ENCODE measurements at regions not wholly inside any gene's neighbourhood (a gene's known extent, or its start where the extent isn't known, plus 50 kb on each side); places are given as distances from the start of the nearest gene placed in this dataset.
A peak's percentile ranks its signal among the peaks of the same experiment; 100 is the strongest.

DNA sequence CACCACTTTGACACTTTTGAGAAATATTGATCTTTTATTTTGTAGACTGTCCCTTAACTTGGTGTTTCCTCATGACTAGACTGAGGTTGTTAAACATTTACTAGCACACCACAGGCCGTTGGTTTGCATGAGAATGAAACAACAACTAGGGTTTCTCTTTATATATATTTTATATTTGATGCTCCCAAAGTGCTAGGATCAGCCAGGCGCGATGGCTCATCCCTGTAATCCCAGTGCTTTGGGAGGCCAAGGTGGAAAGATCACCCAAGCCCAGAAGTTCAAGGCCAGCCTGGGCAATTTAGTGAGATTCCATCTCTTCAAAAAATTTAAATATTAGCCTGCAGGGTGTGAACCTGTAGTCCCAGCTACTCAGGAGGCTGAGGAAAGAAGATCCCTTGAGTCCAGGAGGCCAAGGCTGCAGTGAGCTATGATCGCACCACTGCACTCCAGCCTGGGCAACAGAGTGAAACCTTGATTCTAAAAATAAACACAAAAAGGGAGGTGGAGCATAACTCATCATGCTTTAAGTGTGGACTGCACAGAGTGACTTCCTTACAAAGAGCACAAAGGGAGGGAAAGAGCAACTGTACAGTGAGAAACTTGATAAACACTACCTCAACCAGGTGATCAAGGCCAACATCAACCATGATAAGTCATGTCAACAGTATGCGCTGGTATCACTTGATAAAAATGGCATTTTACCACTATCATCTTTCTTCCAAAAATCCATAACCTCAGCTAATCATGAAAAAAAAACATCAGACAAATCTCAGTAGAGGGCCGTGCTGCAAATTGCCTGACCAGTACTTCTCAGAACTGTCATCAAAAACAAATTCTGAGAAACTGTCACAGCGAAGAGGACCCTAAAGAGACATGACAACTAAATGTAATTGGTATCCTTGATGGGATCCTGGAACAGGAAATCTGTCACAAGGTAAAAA is 72.8 kb upstream of the ATF7IP2 start:
- no peak for TF ChIP-seq CTCF (IDR thresholded peaks at IDR 0.05; ENCODE audit: low read depth, low read length, missing control alignments)

GRCh38 chr16:10314317-10314716 is 71.5 kb upstream of the ATF7IP2 start:
- TF ChIP-seq CTCF (IDR thresholded peaks at IDR 0.05; ENCODE audit: low read depth, low read length, missing control alignments), result no peak
- H3K4me3 ChIP-seq (ENCODE audit: low read depth, low read length), result no peak overlapping the region
- no peak for DNase-seq (ENCODE audit: low read depth)

More for the DNA sequence above, 72.8 kb upstream of the ATF7IP2 start:
- H3K4me3 ChIP-seq (ENCODE audit: low read depth, low read length), result no peak overlapping the region
- peak; percentile 61 for DNase-seq (ENCODE audit: low read depth)

GRCh38 chr16:10314811-10315210 is 71.0 kb upstream of the ATF7IP2 start:
- peak; percentile 26 for TF ChIP-seq CTCF (IDR thresholded peaks at IDR 0.05; ENCODE audit: low read depth, low read length, missing control alignments)
- no peak for DNase-seq (ENCODE audit: low read depth)
- no peak overlapping the region for H3K4me3 ChIP-seq (ENCODE audit: low read depth, low read length)

DNA sequence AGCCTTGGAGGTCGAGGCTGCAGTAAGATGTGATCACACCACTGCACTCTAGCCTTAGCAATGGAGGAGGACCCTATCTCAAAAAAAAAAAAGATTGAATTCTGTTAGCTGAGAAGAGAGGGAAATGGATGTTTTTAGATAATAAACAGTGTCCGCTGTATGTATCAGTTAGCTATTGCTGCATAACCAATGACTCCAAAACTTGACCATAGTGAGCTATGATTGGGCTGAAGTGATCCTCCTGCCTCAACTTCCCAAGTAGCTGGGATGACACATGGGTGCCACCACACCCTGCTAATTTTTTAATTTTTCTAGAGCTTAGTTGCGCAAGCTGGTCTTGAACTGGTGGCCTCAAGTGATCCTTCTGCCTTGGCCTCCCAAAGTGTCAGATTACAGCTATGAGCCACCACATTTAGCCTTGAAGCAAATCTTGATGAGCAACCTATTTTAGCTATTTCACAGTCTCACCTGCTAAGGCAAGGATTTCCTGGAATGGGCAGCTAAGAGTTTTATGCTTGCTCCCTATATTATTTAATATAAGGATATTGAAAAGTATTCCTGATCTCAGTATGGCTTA is 68.3 kb upstream of the ATF7IP2 start:
- H3K4me3 ChIP-seq (ENCODE audit: low read depth, low read length), result no peak overlapping the region
- no peak for TF ChIP-seq CTCF (IDR thresholded peaks at IDR 0.05; ENCODE audit: low read depth, low read length, missing control alignments)
- no peak for DNase-seq (ENCODE audit: low read depth)

DNA sequence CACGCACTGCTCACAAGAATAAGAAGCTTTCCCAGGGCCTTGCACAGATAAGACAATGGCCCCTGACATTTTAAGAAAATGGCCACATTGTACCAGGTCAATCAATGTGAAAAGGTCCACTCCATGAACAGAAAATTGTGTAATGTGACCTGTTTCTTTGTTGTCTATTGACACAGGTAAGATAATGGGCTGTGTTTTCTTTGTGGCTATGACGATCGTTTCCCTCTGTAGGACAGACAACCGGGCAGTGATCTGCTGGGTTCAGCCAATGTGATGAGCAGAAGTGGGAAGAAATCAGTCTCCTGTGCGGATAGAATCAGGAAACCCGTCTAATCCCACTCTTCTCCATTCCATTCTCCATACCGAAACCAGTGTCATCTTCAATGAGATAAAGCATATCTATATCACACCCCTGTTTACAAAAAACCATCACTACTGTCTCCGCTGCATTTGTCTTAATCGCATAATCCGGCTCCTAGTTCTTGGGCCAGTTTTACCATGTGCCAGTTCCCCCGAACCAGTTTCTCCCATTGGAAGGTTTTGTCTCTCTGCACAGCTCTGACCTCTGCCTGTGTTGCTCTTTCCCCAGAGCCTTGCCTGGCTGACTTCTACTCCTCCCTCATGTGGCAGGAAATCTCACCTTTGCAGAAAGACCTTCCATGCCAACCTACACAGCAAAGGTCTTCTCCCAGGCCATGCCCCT is 66.9 kb upstream of the ATF7IP2 start:
- no peak for DNase-seq (ENCODE audit: low read depth)
- TF ChIP-seq CTCF (IDR thresholded peaks at IDR 0.05; ENCODE audit: low read depth, low read length, missing control alignments), result no peak
- no peak overlapping the region for H3K4me3 ChIP-seq (ENCODE audit: low read depth, low read length)

DNA sequence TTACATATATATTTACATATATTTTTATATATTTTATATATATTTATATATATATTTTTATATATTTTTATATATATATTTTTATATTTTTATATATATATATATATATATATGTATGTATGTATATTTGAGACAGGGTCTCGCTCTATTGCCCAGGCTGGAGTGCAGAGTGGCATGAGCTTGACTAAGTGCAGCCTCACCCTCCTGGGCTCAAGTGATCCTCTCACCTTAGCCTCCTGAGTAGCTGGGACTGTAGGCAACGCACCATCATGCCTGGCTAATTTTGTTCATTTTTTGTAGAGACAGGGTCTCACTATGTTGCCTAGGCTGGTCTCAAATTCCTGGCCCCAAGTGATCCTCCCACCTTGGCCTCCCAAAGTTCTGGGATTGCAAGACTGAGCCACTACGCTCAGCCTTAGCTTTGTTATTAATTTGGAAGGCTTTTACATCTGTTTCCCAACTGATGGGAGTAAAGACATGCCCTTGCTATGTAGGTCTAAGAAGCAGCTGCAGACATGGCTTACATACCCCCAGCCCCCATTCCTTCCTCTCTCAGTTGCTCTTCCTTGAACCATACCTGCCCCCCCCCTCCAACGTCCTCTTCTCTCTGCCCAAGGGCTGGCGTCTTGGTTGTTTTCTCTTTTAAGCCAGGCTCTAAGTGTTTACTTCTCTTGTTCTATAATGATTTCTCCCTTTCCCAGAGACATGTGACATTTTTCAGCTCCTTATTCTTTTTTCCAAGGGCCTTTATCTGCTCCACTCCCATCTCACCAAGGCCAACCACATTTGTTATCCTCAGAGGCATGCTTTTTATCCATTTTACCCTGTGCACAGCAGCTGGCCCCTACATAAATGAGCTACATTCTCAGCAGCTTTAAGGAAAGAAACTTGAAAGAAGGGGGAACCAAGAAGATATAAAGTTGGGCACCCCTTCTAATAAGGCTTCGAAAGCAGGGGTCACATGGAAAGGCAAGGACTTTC is 64.2 kb upstream of the ATF7IP2 start:
- H3K4me3 ChIP-seq (ENCODE audit: low read depth, low read length), result no peak overlapping the region
- DNase-seq (ENCODE audit: low read depth), result no peak
- TF ChIP-seq CTCF (IDR thresholded peaks at IDR 0.05; ENCODE audit: low read depth, low read length, missing control alignments), result no peak

Measured in GM12864 (cell line).